HCT116 (cell line): ENCODE measurements at regions not wholly inside any gene's neighbourhood (a gene's known extent, or its start where the extent isn't known, plus 50 kb on each side); places are given as distances from the start of the nearest gene placed in this dataset.
"Not testable (repeated sequence)": the region's sequence is repeated elsewhere in the genome, so short reads cannot be mapped to it uniquely, and the experiment has no call there.

Source experiments
- ATAC-seq: fragments of 200-7000 bp; cut with Tn5 transposase; 2 replicates; pipeline ENCODE4 v1.9.1; 2020; ENCODE audit warnings: mild to moderate bottlenecking, moderate library complexity
- BruUV-seq: library from RNA; stranded (reverse); fragments of 400-500 nt; replicated peaks from 2 replicates; lab custom pipeline; 2021; lab: Mats Ljungman, UMichigan
- CTCF ChIA-PET: fragments of 300-600 bp; sonication (Branson Sonifier 250); formaldehyde crosslinking; loops from one replicate; lab custom pipeline; 2021; ENCODE audit warnings: antibody characterized with exemption; lab: Charles Lee
- POLR2A ChIA-PET: fragments of 300-600, 350-600 bp; sonication (Branson Sonifier 250); formaldehyde crosslinking; loops from one replicate; lab custom pipeline; 2021; ENCODE audit warnings: antibody characterized with exemption; lab: Charles Lee
- RAD21 ChIA-PET, 2 experiments: fragments of 300-600 bp; sonication (Branson Sonifier 250); formaldehyde crosslinking; loops; one replicate each; lab custom pipeline; 2023; ENCODE audit warnings: low total read pairs in 2 of 2; ENCODE audit not compliant: uncharacterized antibody in 2 of 2, unreplicated experiment in 2 of 2, low non-redundant PET in 1 of 2; lab: Charles Lee
- DNase-seq: peaks from one replicate; pipeline ENCODE4 v3.0.0-alpha.2; 2010; ENCODE audit warnings: low read depth, low spot score
- H2AFZ ChIP-seq: fragments of 200-600 bp; shearing (Covaris generic), sonication (generic); 2 replicates; pipeline ENCODE4 v1.6.1; 2017; ENCODE audit warnings: low read depth, mixed run types, mixed read lengths, antibody characterized with exemption, low read length; ENCODE audit not compliant: poor library complexity, severe bottlenecking
- H3K27ac ChIP-seq: 2 replicates; pipeline ENCODE4 v1.5.1; 2012; ENCODE audit warnings: low read depth, low read length
- H3K27me3 ChIP-seq: fragments of 200-600 bp; sonication (generic); 2 replicates; pipeline ENCODE4 v1.6.1; 2016; ENCODE audit warnings: mixed run types, low read length, mixed read lengths; ENCODE audit not compliant: insufficient read depth
- H3K36me3 ChIP-seq, 2 experiments: fragments of 200-500 bp in 1 of 2; fragments of 200-600 bp in 1 of 2; sonication (Bioruptor generic) in 1 of 2; sonication (generic) in 1 of 2; 2 replicates each; pipeline versions ENCODE4 v1.5.1 to v1.6.1; 2014 to 2016; ENCODE audit warnings: low read length in 2 of 2, inconsistent platforms in 1 of 2, mixed read lengths in 1 of 2, mixed run types in 1 of 2; ENCODE audit not compliant: insufficient read depth in 2 of 2, control insufficient read depth in 1 of 2
- H3K4me1 ChIP-seq, 2 experiments: fragments of 200-600 bp in 1 of 2; sonication (generic) in 1 of 2; 2 replicates each; pipeline versions ENCODE4 v1.5.1 to v1.6.1; 2012 to 2017; ENCODE audit warnings: low read length in 2 of 2, inconsistent platforms in 1 of 2, mild to moderate bottlenecking in 1 of 2, mixed read lengths in 1 of 2, mixed run types in 1 of 2, moderate library complexity in 1 of 2; ENCODE audit not compliant: insufficient read depth in 2 of 2, control insufficient read depth in 1 of 2
- H3K4me2 ChIP-seq: fragments of 200-600 bp; sonication (generic); 2 replicates; pipeline ENCODE4 v1.6.1; 2017; ENCODE audit warnings: mixed run types, low read length, mixed read lengths
- H3K4me3 ChIP-seq, 2 experiments: fragments of 200-600 bp in 1 of 2; sonication (generic) in 1 of 2; replicated peaks in 1 of 2; 2 replicates each; pipeline ENCODE4 v1.5.1; 2011 to 2016; ENCODE audit warnings: low read length in 2 of 2, control low read depth in 1 of 2, low read depth in 1 of 2, mild to moderate bottlenecking in 1 of 2, mixed read lengths in 1 of 2, mixed run types in 1 of 2
- H3K79me2 ChIP-seq: fragments of 200-600 bp; sonication (generic); 2 replicates; pipeline ENCODE4 v1.6.1; 2017; ENCODE audit warnings: mild to moderate bottlenecking, mixed run types, low read length, moderate library complexity, mixed read lengths; ENCODE audit not compliant: insufficient read depth
- H3K9ac ChIP-seq: fragments of 200-600 bp; sonication (generic); 2 replicates; pipeline ENCODE4 v1.6.1; 2016; ENCODE audit warnings: low read length, mixed read lengths
- H3K9me2 ChIP-seq: fragments of 200-600 bp; sonication (generic), shearing (Covaris generic); 2 replicates; pipeline ENCODE4 v1.6.1; 2017; ENCODE audit warnings: mixed run types, mild to moderate bottlenecking, moderate library complexity; ENCODE audit not compliant: insufficient read depth
- H3K9me3 ChIP-seq, 2 experiments: fragments of 200-500 bp in 1 of 2; fragments of 200-600 bp in 1 of 2; sonication (Bioruptor generic) in 1 of 2; sonication (generic) in 1 of 2; 2 replicates each; pipeline ENCODE4 v1.6.1; 2014 to 2017; ENCODE audit warnings: low read length in 2 of 2, mixed read lengths in 2 of 2, inconsistent platforms in 1 of 2, low read depth in 1 of 2, mild to moderate bottlenecking in 1 of 2, mixed run types in 1 of 2, moderate library complexity in 1 of 2; ENCODE audit not compliant: control insufficient read depth in 1 of 2, insufficient read depth in 1 of 2
- H4K20me1 ChIP-seq: fragments of 200-600 bp; sonication (generic), shearing (Covaris generic); 2 replicates; pipeline ENCODE4 v1.6.1; 2017; ENCODE audit warnings: mixed run types, mild to moderate bottlenecking, moderate library complexity; ENCODE audit not compliant: insufficient read depth
- ATF3 ChIP-seq: IDR thresholded peaks from 2 replicates; pipeline ENCODE4 v1.6.1; 2012
- EGR1 ChIP-seq: IDR thresholded peaks from 2 replicates; pipeline ENCODE4 v1.6.1; 2012; ENCODE audit warnings: low read depth
- EZH2 ChIP-seq: fragments of 200-600 bp; sonication (generic); IDR thresholded peaks from 2 replicates; pipeline ENCODE4 v1.6.1; 2017; ENCODE audit warnings: antibody characterized with exemption, mixed run types
- SIN3A ChIP-seq: IDR thresholded peaks from 2 replicates; pipeline ENCODE4 v1.6.1; 2012; ENCODE audit warnings: low read depth
- SP1 ChIP-seq: IDR thresholded peaks from 2 replicates; pipeline ENCODE4 v1.6.1; 2012; ENCODE audit warnings: low read depth
- TCF7L2 ChIP-seq: IDR thresholded peaks from 2 replicates; pipeline ENCODE4 v1.7.0; 2011; ENCODE audit warnings: borderline replicate concordance, inconsistent platforms; ENCODE audit not compliant: insufficient read depth, insufficient read length; ENCODE audit errors: extremely low read depth
- YY1 ChIP-seq: IDR thresholded peaks from 2 replicates; pipeline ENCODE4 v1.6.1; 2011; ENCODE audit warnings: low read length, low read depth, moderate library complexity, mild to moderate bottlenecking; ENCODE audit not compliant: insufficient replicate concordance; ENCODE audit errors: extremely low read depth
- ZNF274 ChIP-seq: fragments of 200-500 bp; sonication (Bioruptor generic); IDR thresholded peaks from 2 replicates; pipeline ENCODE4 v1.6.1; 2014; ENCODE audit warnings: mild to moderate bottlenecking, low read depth, low read length, inconsistent platforms
- intact Hi-C: fragments of 100-400 bp; cut with micrococcal nuclease; formaldehyde crosslinking; loops from 2 replicates; pipeline ENCODE4 v1.10.0; 2022

DNA sequence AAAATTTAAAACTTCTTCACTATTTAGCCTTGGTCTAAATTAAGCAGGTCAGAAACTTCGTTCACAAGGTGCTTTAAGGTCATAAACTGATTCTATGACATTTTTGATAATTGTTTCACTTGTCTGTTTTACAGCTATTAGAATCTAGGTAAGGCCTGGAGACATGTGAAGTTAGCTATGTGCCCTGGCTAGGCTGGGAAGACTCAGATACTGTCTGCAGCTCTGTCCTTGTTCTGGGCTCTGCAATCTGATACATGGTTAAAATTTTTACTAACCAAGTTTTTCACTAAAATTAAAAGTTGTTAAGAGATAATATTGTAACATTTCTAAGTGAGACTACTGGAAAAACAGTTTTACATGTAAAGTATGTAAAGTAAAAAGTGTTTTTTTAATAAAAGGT is 479.6 kb upstream of the EPHA6 start (continued):
- TF ChIP-seq ZNF274 (no peak), EGR1 (no peak), TCF7L2 (no peak), EZH2 (no peak), SP1 (no peak)

- Histone ChIP-seq H3K4me1 (no peaks in the 10 kb centered on the region), H2AFZ (no peak overlapping the region), H3K27me3 (no peaks in the 10 kb centered on the region), H3K36me3 (no peaks in the 10 kb centered on the region), H3K79me2 (no peaks in the 10 kb centered on the region), H3K27ac (no peak overlapping the region), H3K9me2 (no peaks in the 10 kb centered on the region), H3K4me2 (no peak overlapping the region), H3K9me3 (peaks cover 6 to 12% of the 10 kb centered on the region in 2 experiments; a peak in 2 of 4 replicates), H3K9ac (no peak overlapping the region), H3K4me3 (no peak overlapping the region)
- ChIA-PET RAD21 (no interaction called here), CTCF (no interaction called here), POLR2A (no interaction called here)
- no peak for DNase-seq
- intact Hi-C loops, result no loop called here
- no peak for TF ChIP-seq YY1
- no peak for TF ChIP-seq SIN3A
- no peak for TF ChIP-seq ATF3
- TF ChIP-seq, all 23 proteins: peak for 0
- H4K20me1 ChIP-seq, result no peaks in the 10 kb centered on the region
- no peak for ATAC-seq
- no TSS peak for BruUV-seq
These were observed 467.1 kb upstream of the EPHA6 start for GRCh38 chr3:96347289-96347688.

GRCh38 chr3:96351598-96351997 is 462.8 kb upstream of the EPHA6 start:
- H2AFZ ChIP-seq, H3K4me1 ChIP-seq, H3K36me3 ChIP-seq, BruUV-seq, H3K27me3 ChIP-seq, H3K4me3 ChIP-seq, H3K4me2 ChIP-seq, H3K79me2 ChIP-seq, CTCF ChIA-PET, H4K20me1 ChIP-seq, ATAC-seq, H3K27ac ChIP-seq, intact Hi-C loops, DNase-seq, RAD21 ChIA-PET, H3K9me3 ChIP-seq, POLR2A ChIA-PET, H3K9me2 ChIP-seq, H3K9ac ChIP-seq: not testable (repeated sequence)
